PC-3 (cell line): ENCODE measurements at regions not wholly inside any gene's neighbourhood (a gene's known extent, or its start where the extent isn't known, plus 50 kb on each side); places are given as distances from the start of the nearest gene placed in this dataset.

Experiments
- EZH2phosphoT487 ChIP-seq: fragments of 300-600 bp; sonication (generic); IDR thresholded peaks from 2 replicates; pipeline ENCODE4 v1.6.1; 2018; ENCODE audit warnings: mild to moderate bottlenecking, antibody characterized with exemption, low read length, borderline replicate concordance
- TF ChIP-seq, protein P1 (sequence below): fragments of 300-600 bp; sonication (generic); conservative IDR thresholded peaks from 2 replicates; pipeline ENCODE4 v1.5.1; 2017; ENCODE audit warnings: antibody characterized with exemption, low read depth, mild to moderate bottlenecking, low read length

DNA sequence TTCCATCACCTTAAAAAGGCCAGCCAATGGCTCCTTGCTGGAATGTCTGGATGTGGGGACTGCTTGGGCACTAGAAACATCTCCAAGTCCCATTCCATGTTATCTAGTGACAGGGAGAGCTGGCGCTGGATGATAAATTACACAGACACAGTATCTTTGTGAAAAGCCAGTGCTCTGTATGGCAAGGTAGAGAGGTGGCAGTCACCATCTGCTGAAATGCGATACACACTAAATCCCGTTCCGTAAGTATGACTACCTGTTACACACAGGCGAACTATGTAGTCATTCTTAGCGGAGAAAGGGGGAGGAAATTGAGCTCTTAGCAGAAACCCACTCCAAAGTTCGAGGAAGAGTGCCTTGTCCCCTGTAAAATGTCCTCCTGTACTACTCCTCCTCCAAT is 81.0 kb upstream of the MYOCD start:
- no peak for TF ChIP-seq EZH2phosphoT487
- TF ChIP-seq, protein P1, sequence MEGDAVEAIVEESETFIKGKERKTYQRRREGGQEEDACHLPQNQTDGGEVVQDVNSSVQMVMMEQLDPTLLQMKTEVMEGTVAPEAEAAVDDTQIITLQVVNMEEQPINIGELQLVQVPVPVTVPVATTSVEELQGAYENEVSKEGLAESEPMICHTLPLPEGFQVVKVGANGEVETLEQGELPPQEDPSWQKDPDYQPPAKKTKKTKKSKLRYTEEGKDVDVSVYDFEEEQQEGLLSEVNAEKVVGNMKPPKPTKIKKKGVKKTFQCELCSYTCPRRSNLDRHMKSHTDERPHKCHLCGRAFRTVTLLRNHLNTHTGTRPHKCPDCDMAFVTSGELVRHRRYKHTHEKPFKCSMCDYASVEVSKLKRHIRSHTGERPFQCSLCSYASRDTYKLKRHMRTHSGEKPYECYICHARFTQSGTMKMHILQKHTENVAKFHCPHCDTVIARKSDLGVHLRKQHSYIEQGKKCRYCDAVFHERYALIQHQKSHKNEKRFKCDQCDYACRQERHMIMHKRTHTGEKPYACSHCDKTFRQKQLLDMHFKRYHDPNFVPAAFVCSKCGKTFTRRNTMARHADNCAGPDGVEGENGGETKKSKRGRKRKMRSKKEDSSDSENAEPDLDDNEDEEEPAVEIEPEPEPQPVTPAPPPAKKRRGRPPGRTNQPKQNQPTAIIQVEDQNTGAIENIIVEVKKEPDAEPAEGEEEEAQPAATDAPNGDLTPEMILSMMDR = no peak
